Anterior cingulate cortex (tissue), 58 donors: ENCODE measurements at regions not wholly inside any gene's neighbourhood (a gene's known extent, or its start where the extent isn't known, plus 50 kb on each side); places are given as distances from the start of the nearest gene placed in this dataset.

ENCODE experiments used
- DNase-seq, 58 donors: peaks; one replicate each; lab custom pipeline; 2025; lab: John Stamatoyannopoulos, UW

- no peak for DNase-seq
Measured at GRCh38 chr11:134756811-134757540, 344.9 kb upstream of the B3GAT1 start.

- no peak for DNase-seq
Measured at GRCh38 chr11:134755535-134755934, 343.5 kb upstream of the B3GAT1 start.

GRCh38 chr11:134754521-134755198 lies 342.6 kb upstream of the B3GAT1 start:
- DNase-seq, result no peak

DNA sequence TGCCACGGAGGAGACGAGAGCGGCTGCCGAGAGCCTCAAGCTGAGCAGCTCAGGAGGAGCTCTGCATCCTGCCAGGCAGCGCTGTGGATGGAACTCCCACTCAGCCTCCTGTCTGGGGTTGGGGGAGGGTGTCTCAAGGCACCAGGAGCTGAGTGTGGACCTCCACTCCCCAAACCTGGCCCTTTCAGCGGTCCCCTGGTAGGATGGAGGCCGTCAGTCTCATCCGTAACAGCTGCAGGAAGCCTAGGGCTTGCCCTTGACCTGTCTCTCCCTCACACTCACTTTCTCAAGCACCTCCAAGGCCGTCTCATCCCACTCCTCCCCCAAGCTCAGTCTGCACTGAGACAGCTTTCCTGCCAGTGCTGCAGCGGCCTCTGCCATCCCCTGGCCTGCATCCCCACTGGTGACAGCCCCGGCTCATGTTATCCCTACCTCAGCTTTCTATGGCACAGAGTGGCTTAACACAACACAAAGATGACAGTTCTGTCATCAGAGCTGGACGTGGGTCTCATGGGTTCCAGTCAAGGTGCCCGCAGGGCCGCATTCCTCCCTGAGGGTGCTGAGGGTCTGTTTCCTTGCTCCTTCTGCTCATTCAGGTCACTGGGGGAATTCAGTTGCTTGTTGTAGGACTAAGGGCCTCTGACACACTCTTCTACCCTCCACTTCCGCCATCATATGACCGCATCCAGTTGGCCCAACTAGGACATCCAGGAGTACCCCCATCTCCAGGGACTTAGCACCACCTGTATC lies 341.9 kb upstream of the B3GAT1 start:
- peak in 7 of 58 donors; percentile 14 to 42 (median 22) for DNase-seq

DNA sequence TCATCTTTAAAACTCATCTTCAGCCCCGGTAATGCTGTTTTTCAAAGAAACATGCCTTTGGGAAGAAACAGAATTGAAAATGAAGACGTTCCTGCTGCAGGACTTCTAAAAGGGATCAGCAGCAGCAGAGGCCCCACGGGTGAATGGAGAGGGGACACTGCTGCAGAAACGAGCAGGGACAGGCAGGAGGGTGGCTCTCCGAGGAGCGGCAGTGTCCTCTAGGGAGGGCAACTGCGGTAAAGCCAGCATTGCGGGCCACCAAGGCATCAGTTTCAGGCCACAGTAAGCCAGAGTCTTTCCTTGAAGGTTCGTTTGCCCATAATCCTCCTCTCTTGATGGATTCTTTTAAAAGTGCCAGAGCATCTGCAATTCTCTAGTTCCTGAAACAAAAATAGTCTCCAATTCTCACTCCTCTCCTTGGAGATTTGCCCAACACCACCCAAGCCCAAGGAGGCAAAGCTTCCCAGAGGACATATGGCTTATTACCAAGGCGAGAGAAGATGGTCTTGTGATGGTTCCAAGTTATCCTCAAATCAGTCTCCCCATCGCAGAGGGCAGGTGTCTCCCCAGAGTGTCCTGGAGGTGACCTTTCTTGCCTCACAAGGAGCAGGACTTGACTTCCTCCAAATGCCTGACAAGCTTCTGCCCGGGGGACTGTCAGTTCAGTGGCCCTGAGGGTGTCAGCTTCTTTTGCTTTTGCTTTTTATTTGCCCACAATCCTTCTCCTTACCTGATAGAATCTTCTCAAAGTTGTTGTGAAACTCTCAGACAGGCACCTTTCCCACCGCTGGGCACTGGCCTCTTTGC lies 341.1 kb upstream of the B3GAT1 start:
- DNase-seq, result peak in 7 of 58 donors; percentile 12 to 63 (median 42)

DNA sequence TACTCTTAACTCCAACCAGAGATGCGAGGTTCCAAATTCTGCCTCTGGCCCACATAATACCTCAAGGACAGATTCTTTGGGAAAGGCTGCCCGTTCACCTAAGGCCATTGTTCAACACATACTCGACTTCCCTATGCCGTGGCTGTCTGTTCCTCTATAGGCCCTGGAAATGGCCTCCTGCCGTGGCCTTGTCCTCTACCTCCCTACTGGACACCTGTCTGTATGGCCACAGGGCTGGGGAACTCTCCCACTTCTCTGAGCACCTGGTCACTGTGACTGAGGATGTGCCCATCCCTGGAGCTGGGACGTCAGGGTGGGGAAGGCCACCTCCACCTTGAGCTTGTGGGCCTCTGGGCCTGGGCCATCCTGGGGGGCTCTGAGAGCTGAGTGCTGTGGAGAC lies 340.5 kb upstream of the B3GAT1 start:
- no peak for DNase-seq

GRCh38 chr11:134751766-134752165 lies 339.7 kb upstream of the B3GAT1 start:
- DNase-seq, result no peak

DNA sequence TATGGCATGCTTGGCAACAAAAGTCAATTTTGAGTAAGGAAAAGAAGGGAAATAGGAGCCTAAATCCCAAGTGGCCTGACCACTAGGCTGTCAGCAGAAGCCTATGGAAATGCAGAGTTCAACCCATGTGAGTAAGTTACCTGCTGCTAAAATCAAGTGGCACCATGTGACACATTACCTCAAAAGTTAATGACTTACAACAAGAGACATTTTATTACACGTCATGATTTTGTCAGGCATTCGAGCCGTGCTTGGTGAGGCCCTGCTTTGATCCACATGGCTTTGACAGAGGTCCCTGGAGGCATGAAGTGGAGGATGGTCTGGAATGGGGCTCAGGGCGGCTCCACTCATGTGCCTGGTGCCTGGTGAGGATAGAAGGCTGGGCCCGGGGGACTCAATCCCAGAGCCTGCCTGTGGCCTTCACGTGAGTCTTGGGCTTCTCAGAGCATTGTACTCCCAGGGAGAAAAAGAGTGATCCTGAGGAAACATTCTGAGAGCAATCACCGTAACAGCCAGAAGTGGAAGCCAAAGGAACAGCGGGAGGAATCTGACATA lies 339.1 kb upstream of the B3GAT1 start:
- DNase-seq, result no peak

DNA sequence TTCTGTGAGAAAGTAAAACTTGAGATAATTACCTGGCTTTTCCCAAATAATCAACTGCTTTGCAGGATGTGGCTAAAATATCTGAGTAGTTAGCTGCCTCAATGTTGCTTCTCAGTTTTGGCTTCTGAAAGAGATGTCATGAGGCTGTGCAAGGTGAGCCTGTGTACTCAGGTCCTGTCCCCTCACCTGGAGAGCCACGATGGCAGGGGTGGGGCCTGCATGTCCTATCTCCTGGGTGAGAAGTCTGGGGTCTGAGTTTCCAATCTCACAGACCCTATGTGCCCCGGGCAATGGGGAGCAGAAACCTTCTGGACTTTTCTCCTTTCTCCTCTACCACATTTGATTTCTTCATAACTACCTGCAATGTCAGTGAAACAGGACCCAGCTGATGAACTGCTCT lies 338.6 kb upstream of the B3GAT1 start:
- DNase-seq, result no peak

- DNase-seq, result no peak
Measured at GRCh38 chr11:134749040-134749839, 337.2 kb upstream of the B3GAT1 start.

GRCh38 chr11:134746609-134747008 lies 334.6 kb upstream of the B3GAT1 start:
- DNase-seq, result no peak

DNA sequence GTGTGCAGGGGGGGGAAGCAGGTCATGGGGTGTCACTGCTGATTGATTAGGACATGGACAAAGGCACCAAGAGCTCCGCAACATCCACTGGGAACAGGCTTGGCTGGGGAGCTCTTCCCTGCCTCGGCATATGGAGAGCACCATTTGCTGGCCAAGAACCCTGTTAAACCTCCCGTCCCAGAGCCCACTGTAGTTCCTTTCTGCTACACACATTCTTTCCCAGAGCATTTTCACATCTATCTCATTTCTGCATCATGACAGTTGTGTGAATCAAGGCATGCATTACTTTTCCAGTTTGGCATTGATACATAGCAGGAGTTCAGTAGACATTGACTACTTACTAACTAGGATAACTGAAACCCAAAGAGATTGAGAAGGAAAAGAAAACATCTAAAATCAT lies 333.4 kb upstream of the B3GAT1 start:
- DNase-seq, result no peak

- no peak for DNase-seq
Measured at GRCh38 chr11:134743820-134744195, 331.8 kb upstream of the B3GAT1 start.

DNA sequence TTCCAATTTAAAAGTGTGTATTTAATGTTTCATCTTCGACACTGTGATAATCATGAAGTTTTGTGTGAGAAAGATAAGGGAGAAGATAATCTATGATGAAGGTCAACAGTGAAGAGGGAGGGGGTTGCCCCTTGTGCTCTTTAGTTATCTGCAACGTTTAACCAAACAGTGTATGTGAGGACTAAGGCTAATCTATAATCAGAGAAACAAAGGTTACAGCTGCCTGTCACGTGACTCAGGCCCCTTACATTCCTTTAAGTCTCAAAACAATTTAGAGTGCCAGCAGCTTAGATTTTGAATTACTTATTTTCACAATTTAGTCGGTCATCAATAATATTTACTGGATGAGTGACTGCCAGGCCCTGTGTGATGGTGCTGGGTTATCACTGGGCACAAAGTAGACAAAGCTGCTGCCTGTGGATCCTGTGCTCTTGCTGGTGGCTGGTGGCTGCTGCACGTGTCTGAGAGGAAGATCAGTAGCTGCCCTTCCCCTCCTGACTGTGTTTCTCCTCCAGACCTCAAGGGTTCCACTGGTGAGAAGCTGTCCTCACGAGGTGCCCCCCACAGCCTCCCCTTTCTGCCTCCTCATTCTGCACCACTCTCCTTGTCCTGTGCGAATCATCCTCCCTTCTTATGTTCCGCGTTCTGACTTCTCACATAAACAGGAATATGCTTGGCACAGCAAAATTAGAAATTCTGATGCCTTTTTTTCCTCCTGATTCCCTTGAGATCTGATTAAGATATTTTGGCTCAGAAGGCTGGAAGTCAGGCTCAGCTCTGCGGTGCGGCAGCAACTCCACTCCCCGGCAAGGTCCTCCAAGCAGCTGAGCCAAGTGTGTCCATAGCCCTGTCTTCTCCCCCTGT lies 331.1 kb upstream of the B3GAT1 start:
- no peak for DNase-seq

DNA sequence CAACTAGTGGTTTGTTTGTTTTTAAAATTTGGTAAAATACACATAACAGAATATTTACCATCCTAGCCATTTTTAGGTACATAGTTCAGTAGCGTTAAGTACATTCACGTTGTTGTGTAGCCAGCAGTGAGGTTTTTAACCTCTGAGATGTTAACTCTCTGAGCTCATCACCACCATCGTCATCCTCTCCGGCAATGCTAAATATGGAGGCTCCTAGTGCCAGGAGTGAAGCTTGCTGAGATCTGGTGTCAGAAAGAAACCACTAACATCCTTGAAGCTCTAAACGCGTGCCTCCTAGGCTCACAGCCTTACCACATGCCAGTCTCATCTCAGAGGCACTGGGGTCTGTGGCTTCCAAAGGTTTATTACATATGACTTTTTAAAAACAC lies 330.2 kb upstream of the B3GAT1 start:
- DNase-seq, result no peak

DNA sequence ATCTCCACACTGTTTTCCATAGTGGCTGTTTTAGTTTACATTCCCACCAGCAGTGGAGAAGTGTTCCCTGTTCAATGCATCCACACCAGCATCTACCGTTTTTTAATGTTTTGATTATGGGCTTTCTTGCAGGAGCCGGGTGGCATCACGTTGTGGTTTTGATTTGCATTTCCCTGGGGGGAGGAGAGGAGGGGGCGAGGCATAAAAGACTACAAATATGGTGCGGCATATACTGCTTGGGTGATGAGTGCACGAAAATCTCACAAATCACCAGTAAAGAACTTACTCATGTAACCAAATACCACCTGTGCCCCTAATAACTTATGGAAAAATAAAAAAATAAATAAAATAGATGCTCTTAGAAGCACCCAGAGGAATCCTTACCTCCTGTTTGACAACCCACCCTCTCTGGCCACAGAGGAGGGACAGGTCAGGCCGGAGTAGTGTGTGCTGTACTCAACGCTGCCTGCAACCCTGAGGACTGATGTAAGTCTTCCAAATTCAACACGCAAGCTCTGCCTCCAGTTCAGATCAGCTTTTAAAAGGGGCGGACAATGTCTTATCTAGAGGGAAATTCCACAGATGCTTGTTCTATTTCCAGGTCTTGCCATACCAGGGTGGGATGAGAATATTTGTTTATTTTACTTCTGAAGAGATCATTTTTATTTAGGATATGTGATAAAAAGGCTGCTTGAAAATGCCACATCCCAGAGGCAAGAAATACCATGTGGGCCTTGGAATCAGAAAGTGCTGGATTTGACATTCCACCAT lies 329.6 kb upstream of the B3GAT1 start:
- DNase-seq, result no peak

DNA sequence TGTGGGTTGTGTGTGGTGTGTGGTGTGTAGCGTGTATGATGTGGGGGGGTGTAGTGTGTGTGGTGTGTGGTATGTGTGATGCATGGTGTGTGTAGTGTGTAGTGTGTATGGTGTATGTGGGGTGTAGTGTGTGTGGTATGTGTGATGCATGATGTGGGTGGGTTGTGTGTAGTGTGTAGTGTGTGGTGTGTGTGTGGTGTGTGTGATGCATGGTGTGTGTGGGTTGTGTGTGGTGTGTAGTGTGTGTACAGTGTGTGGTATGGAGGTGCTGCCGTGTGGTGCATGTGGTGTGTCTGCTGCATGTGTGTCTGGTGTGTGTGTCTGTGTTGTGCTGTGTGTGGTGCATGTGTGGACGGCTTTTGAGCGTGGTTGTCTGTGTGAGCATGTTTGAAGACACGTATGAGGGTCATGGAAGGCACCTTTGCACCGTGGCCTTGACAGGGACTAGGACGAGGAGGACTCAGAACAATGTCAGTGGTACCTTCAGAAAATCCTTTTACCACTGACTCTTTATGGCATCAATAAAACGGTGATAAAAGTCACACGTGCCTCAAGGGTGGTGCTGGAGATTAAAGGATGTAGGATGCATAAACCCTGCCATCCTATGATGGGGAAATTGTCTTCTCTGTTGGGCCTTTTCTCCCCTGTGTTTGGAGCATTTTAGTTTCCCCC lies 328.7 kb upstream of the B3GAT1 start:
- no peak for DNase-seq
